ENCODE measurements at regions not wholly inside any gene's neighbourhood (a gene's known extent, or its start where the extent isn't known, plus 50 kb on each side); places are given as distances from the start of the nearest gene placed in this dataset.

GRCh38 chr2:196589419-196589818 is 50.1 kb upstream of the CCDC150 start:
- TF ChIP-seq, protein P1, sequence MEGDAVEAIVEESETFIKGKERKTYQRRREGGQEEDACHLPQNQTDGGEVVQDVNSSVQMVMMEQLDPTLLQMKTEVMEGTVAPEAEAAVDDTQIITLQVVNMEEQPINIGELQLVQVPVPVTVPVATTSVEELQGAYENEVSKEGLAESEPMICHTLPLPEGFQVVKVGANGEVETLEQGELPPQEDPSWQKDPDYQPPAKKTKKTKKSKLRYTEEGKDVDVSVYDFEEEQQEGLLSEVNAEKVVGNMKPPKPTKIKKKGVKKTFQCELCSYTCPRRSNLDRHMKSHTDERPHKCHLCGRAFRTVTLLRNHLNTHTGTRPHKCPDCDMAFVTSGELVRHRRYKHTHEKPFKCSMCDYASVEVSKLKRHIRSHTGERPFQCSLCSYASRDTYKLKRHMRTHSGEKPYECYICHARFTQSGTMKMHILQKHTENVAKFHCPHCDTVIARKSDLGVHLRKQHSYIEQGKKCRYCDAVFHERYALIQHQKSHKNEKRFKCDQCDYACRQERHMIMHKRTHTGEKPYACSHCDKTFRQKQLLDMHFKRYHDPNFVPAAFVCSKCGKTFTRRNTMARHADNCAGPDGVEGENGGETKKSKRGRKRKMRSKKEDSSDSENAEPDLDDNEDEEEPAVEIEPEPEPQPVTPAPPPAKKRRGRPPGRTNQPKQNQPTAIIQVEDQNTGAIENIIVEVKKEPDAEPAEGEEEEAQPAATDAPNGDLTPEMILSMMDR (conservative IDR thresholded peaks at IDR 0.05), result no peak
- H3K27ac ChIP-seq, result no peak overlapping the region

All from VCaP (cell line).